HEK293 (cell line): ENCODE measurements at regions not wholly inside any gene's neighbourhood (a gene's known extent, or its start where the extent isn't known, plus 50 kb on each side); places are given as distances from the start of the nearest gene placed in this dataset.

Experiments used
- CTCF ChIA-PET: fragments of 350-600 bp; formaldehyde crosslinking; extraction: SDS; loops from one replicate; lab custom pipeline; 2021; ENCODE audit warnings: antibody characterized with exemption; lab: Yijun Ruan, JAX
- POLR2A ChIA-PET: fragments of 300-600 bp; formaldehyde crosslinking; extraction: SDS; loops from one replicate; lab custom pipeline; 2020; ENCODE audit warnings: antibody characterized with exemption, inconsistent platforms; lab: Yijun Ruan, JAX
- H3K27ac ChIP-seq: fragments of 200-500 bp; sonication (Bioruptor generic); 2 replicates; pipeline ENCODE4 v1.5.1; 2014; ENCODE audit warnings: low read depth, low read length, control low read depth, inconsistent platforms; ENCODE audit errors: extremely low read depth
- H3K36me3 ChIP-seq, 2 experiments: fragments of 200-500 bp in 1 of 2; sonication (Bioruptor generic) in 1 of 2; 1 replicate in 1 of 2; 2 replicates in 1 of 2; pipeline ENCODE4 v1.5.1; 2014 to 2017; ENCODE audit warnings: inconsistent platforms in 2 of 2, low read length in 2 of 2; ENCODE audit not compliant: control insufficient read depth in 2 of 2, insufficient read depth in 1 of 2
- H3K4me1 ChIP-seq: fragments of 200-500 bp; sonication (Bioruptor generic); 2 replicates; pipeline ENCODE4 v1.5.1; 2014; ENCODE audit warnings: mild to moderate bottlenecking, low read length, inconsistent platforms; ENCODE audit not compliant: control insufficient read depth, insufficient read depth
- H3K4me3 ChIP-seq: 2 replicates; pipeline ENCODE4 v1.5.1; 2011; ENCODE audit warnings: low read depth, mild to moderate bottlenecking, control low read depth, low read length, moderate library complexity
- H3K9me3 ChIP-seq: fragments of 200-500 bp; sonication (Bioruptor generic); 2 replicates; pipeline ENCODE4 v1.5.1; 2014; ENCODE audit warnings: low read depth, low read length, inconsistent platforms; ENCODE audit not compliant: control insufficient read depth, insufficient read depth
- BCL11B ChIP-seq: fragments of 450-650 bp; formaldehyde crosslinking; IDR thresholded peaks from 2 replicates; pipeline ENCODE4 v1.5.1; 2016; ENCODE audit warnings: low read depth, missing biosample characterization, missing genetic modification characterization
- GLI4 ChIP-seq: fragments of 450-650 bp; formaldehyde crosslinking; IDR thresholded peaks from 2 replicates; pipeline ENCODE4 v1.5.1; 2016; ENCODE audit warnings: missing biosample characterization, missing genetic modification characterization
- GLIS1 ChIP-seq: fragments of 450-650 bp; formaldehyde crosslinking; IDR thresholded peaks from 2 replicates; pipeline ENCODE4 v1.5.1; 2016; ENCODE audit warnings: missing biosample characterization, missing genetic modification characterization
- HOXA7 ChIP-seq: sonication (generic); formaldehyde crosslinking; IDR thresholded peaks from 2 replicates; pipeline ENCODE4 v1.8.1; 2022; ENCODE audit warnings: missing genetic modification reagents, borderline replicate concordance
- HOXC10 ChIP-seq: sonication (generic); formaldehyde crosslinking; IDR thresholded peaks from 2 replicates; pipeline ENCODE4 v1.8.1; 2023; ENCODE audit warnings: mild to moderate bottlenecking, missing genetic modification reagents
- KLF9 ChIP-seq: fragments of 450-650 bp; formaldehyde crosslinking; IDR thresholded peaks from 2 replicates; pipeline ENCODE4 v1.5.1; 2016; ENCODE audit warnings: missing biosample characterization, missing genetic modification characterization, low read depth
- SETDB1 ChIP-seq: IDR thresholded peaks from one replicate; pipeline ENCODE4 v1.6.1; 2017; ENCODE audit warnings: mild to moderate bottlenecking, low read length, moderate library complexity, mixed read lengths; ENCODE audit not compliant: insufficient read length
- SP3 ChIP-seq: fragments of 450-650 bp; formaldehyde crosslinking; IDR thresholded peaks from 2 replicates; pipeline ENCODE4 v1.5.1; 2016; ENCODE audit warnings: missing biosample characterization, missing genetic modification characterization
- WT1 ChIP-seq: fragments of 450-650 bp; formaldehyde crosslinking; IDR thresholded peaks from 2 replicates; pipeline ENCODE4 v1.5.1; 2016; ENCODE audit warnings: missing biosample characterization, missing genetic modification characterization
- ZNF133 ChIP-seq: fragments of 450-650 bp; formaldehyde crosslinking; IDR thresholded peaks from 2 replicates; pipeline ENCODE4 v1.5.1; 2016; ENCODE audit warnings: missing biosample characterization, missing genetic modification characterization
- ZNF157 ChIP-seq: fragments of 450-650 bp; formaldehyde crosslinking; IDR thresholded peaks from 2 replicates; pipeline ENCODE4 v1.5.1; 2016; ENCODE audit warnings: missing biosample characterization, missing genetic modification characterization
- ZNF2 ChIP-seq: fragments of 450-650 bp; formaldehyde crosslinking; IDR thresholded peaks from 2 replicates; pipeline ENCODE4 v1.5.1; 2016; ENCODE audit warnings: missing biosample characterization, missing genetic modification characterization
- ZNF223 ChIP-seq: fragments of 450-650 bp; formaldehyde crosslinking; IDR thresholded peaks from 2 replicates; pipeline ENCODE4 v1.5.1; 2016; ENCODE audit warnings: missing biosample characterization, missing genetic modification characterization
- ZNF311 ChIP-seq: fragments of 450-650 bp; formaldehyde crosslinking; IDR thresholded peaks from 2 replicates; pipeline ENCODE4 v1.5.1; 2017; ENCODE audit warnings: missing biosample characterization, missing genetic modification characterization, borderline replicate concordance
- ZNF324 ChIP-seq: fragments of 450-650 bp; formaldehyde crosslinking; IDR thresholded peaks from 2 replicates; pipeline ENCODE4 v1.5.1; 2016; ENCODE audit warnings: missing biosample characterization, missing genetic modification characterization
- ZNF366 ChIP-seq: fragments of 450-650 bp; formaldehyde crosslinking; conservative IDR thresholded peaks from 2 replicates; pipeline ENCODE4 v1.5.1; 2016; ENCODE audit warnings: missing biosample characterization, missing genetic modification characterization
- ZNF416 ChIP-seq: fragments of 450-650 bp; formaldehyde crosslinking; IDR thresholded peaks from 2 replicates; pipeline ENCODE4 v1.5.1; 2016; ENCODE audit warnings: missing biosample characterization, missing genetic modification characterization
- ZNF433 ChIP-seq: fragments of 450-650 bp; formaldehyde crosslinking; IDR thresholded peaks from 2 replicates; pipeline ENCODE4 v1.5.1; 2016; ENCODE audit warnings: missing biosample characterization, missing genetic modification characterization, low read depth
- ZNF48 ChIP-seq: fragments of 450-650 bp; formaldehyde crosslinking; IDR thresholded peaks from 2 replicates; pipeline ENCODE4 v1.5.1; 2016; ENCODE audit warnings: missing biosample characterization, missing genetic modification characterization
- ZNF530 ChIP-seq: fragments of 450-650 bp; formaldehyde crosslinking; IDR thresholded peaks from 2 replicates; pipeline ENCODE4 v1.5.1; 2016; ENCODE audit warnings: low read depth, missing biosample characterization, missing genetic modification characterization
- ZNF549 ChIP-seq: fragments of 450-650 bp; IDR thresholded peaks from 2 replicates; pipeline ENCODE4 v1.5.1; 2018; ENCODE audit warnings: missing biosample characterization, missing genetic modification characterization, mild to moderate bottlenecking, inconsistent platforms, moderate library complexity
- ZNF600 ChIP-seq: fragments of 450-650 bp; formaldehyde crosslinking; IDR thresholded peaks from 2 replicates; pipeline ENCODE4 v1.5.1; 2016; ENCODE audit warnings: missing biosample characterization, missing genetic modification characterization
- ZNF624 ChIP-seq: fragments of 450-650 bp; formaldehyde crosslinking; IDR thresholded peaks from 2 replicates; pipeline ENCODE4 v1.5.1; 2017; ENCODE audit warnings: missing biosample characterization, missing genetic modification characterization
- ZNF654 ChIP-seq: fragments of 450-650 bp; formaldehyde crosslinking; IDR thresholded peaks from 2 replicates; pipeline ENCODE4 v1.5.1; 2016; ENCODE audit warnings: low read depth, missing biosample characterization, missing genetic modification characterization
- ZNF677 ChIP-seq: fragments of 450-650 bp; IDR thresholded peaks from 2 replicates; pipeline ENCODE4 v1.5.0; 2018; ENCODE audit warnings: missing biosample characterization, mild to moderate bottlenecking, missing genetic modification characterization, moderate library complexity
- ZNF768 ChIP-seq: fragments of 450-650 bp; formaldehyde crosslinking; IDR thresholded peaks from 2 replicates; pipeline ENCODE4 v1.5.1; 2018; ENCODE audit warnings: missing biosample characterization, mild to moderate bottlenecking, missing genetic modification characterization
- ZNF837 ChIP-seq: fragments of 450-650 bp; formaldehyde crosslinking; IDR thresholded peaks from 2 replicates; pipeline ENCODE4 v1.5.1; 2016; ENCODE audit warnings: missing biosample characterization, missing genetic modification characterization
- ZXDB ChIP-seq: fragments of 450-650 bp; formaldehyde crosslinking; IDR thresholded peaks from 2 replicates; pipeline ENCODE4 v1.5.1; 2016; ENCODE audit warnings: missing biosample characterization, missing genetic modification characterization
- TF ChIP-seq, protein P1 (sequence below): fragments of 450-650 bp; formaldehyde crosslinking; IDR thresholded peaks from 2 replicates; pipeline ENCODE4 v1.5.1; 2017; ENCODE audit warnings: missing biosample characterization, missing genetic modification characterization
- TF ChIP-seq, protein P2 (sequence below): fragments of 450-650 bp; formaldehyde crosslinking; IDR thresholded peaks from 2 replicates; pipeline ENCODE4 v1.5.1; 2016; ENCODE audit warnings: missing biosample characterization, missing genetic modification characterization
- TF ChIP-seq, protein P3 (sequence below): fragments of 450-650 bp; formaldehyde crosslinking; IDR thresholded peaks from 2 replicates; pipeline ENCODE4 v1.5.1; 2016; ENCODE audit warnings: missing biosample characterization, missing genetic modification characterization
- TF ChIP-seq, protein P4 (sequence below): fragments of 450-650 bp; formaldehyde crosslinking; IDR thresholded peaks from 2 replicates; pipeline ENCODE4 v1.5.1; 2016; ENCODE audit warnings: missing biosample characterization, missing genetic modification characterization

GRCh38 chr5:164885179-164885578 is 1379.8 kb downstream of the MAT2B start (continued):
- TF ChIP-seq WT1 (tag by site-specific recombination) (no peak), ZNF366 (tag by site-specific recombination) (no peak), HOXC10 (CRISPR knock-in tag) (no peak)

- no peaks in the 10 kb centered on the region for H3K36me3 ChIP-seq
- no peak overlapping the region for H3K27ac ChIP-seq
- POLR2A ChIA-PET: no interaction called here
- H3K4me3 ChIP-seq: no peak overlapping the region
- no peak for TF ChIP-seq ZNF157 (tag by site-specific recombination)
- no peak for TF ChIP-seq ZNF549 (tag by site-specific recombination)
- no peak for TF ChIP-seq ZNF677 (tag by site-specific recombination)
- TF ChIP-seq, protein P1, sequence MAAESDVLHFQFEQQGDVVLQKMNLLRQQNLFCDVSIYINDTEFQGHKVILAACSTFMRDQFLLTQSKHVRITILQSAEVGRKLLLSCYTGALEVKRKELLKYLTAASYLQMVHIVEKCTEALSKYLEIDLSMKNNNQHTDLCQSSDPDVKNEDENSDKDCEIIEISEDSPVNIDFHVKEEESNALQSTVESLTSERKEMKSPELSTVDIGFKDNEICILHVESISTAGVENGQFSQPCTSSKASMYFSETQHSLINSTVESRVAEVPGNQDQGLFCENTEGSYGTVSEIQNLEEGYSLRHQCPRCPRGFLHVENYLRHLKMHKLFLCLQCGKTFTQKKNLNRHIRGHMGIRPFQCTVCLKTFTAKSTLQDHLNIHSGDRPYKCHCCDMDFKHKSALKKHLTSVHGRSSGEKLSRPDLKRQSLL: no peak
- TF ChIP-seq ZNF311 (tag by site-specific recombination): no peak
- TF ChIP-seq HOXA7 (CRISPR knock-in tag): no peak
- no peak for TF ChIP-seq ZNF433 (tag by site-specific recombination)
- TF ChIP-seq ZNF223: no peak
- TF ChIP-seq ZNF624 (tag by site-specific recombination): no peak
- TF ChIP-seq KLF9: no peak
- TF ChIP-seq ZNF2 (tag by site-specific recombination): no peak
- TF ChIP-seq ZXDB: no peak
- no peak for TF ChIP-seq ZNF48 (tag by site-specific recombination)
- no peak for TF ChIP-seq GLI4 (tag by site-specific recombination)
- no peak for TF ChIP-seq SETDB1
- no peak for TF ChIP-seq ZNF768 (tag by site-specific recombination)
- no peak for TF ChIP-seq ZNF654
- TF ChIP-seq ZNF837 (tag by site-specific recombination): no peak
- TF ChIP-seq BCL11B (tag by site-specific recombination): no peak
- TF ChIP-seq SP3 (tag by site-specific recombination): no peak
- CTCF ChIA-PET: no interaction called here
- no peaks in the 10 kb centered on the region for H3K9me3 ChIP-seq
- H3K4me1 ChIP-seq: no peaks in the 10 kb centered on the region
These were observed 1387.7 kb downstream of the MAT2B start for GRCh38 chr5:164893071-164893470.

DNA sequence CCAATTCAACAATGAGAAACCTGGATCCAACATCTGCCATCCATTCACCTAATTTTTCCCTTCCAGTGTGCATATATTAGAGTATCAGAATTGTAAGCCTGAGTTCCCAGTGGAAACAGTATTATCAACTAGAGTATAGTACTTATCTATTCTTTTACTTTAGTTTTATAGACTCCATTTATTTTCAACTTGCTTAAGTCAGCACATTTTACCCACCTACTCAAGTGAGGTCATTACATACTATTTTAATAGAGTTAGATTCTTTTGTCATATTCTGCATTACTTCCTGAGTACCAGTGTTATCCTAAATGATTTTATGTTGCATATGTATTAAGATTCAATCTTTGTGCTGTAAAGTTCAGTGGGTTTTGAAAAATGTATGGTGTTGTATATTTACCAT is 1393.3 kb downstream of the MAT2B start:
- no peaks in the 10 kb centered on the region for H3K9me3 ChIP-seq
- no peak overlapping the region for H3K27ac ChIP-seq
- ChIA-PET POLR2A (no interaction called here), CTCF (no interaction called here)
- H3K36me3 ChIP-seq: no peaks in the 10 kb centered on the region
- no peak overlapping the region for H3K4me3 ChIP-seq
- H3K4me1 ChIP-seq: no peaks in the 10 kb centered on the region
- TF ChIP-seq, protein P2, sequence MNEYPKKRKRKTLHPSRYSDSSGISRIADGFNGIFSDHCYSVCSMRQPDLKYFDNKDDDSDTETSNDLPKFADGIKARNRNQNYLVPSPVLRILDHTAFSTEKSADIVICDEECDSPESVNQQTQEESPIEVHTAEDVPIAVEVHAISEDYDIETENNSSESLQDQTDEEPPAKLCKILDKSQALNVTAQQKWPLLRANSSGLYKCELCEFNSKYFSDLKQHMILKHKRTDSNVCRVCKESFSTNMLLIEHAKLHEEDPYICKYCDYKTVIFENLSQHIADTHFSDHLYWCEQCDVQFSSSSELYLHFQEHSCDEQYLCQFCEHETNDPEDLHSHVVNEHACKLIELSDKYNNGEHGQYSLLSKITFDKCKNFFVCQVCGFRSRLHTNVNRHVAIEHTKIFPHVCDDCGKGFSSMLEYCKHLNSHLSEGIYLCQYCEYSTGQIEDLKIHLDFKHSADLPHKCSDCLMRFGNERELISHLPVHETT: no peak
- TF ChIP-seq ZNF530 (tag by site-specific recombination): no peak
- TF ChIP-seq GLIS1 (tag by site-specific recombination): no peak
- TF ChIP-seq ZNF416 (tag by site-specific recombination): no peak
- no peak for TF ChIP-seq ZNF133
- TF ChIP-seq ZNF48 (tag by site-specific recombination): no peak
- TF ChIP-seq, protein P3, sequence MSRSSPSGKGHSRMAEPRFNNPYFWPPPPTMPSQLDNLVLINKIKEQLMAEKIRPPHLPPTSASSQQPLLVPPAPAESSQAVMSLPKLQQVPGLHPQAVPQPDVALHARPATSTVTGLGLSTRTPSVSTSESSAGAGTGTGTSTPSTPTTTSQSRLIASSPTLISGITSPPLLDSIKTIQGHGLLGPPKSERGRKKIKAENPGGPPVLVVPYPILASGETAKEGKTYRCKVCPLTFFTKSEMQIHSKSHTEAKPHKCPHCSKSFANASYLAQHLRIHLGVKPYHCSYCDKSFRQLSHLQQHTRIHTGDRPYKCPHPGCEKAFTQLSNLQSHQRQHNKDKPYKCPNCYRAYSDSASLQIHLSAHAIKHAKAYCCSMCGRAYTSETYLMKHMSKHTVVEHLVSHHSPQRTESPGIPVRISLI (tag by site-specific recombination): no peak
- TF ChIP-seq ZNF324 (tag by site-specific recombination): no peak
- TF ChIP-seq, protein P4, sequence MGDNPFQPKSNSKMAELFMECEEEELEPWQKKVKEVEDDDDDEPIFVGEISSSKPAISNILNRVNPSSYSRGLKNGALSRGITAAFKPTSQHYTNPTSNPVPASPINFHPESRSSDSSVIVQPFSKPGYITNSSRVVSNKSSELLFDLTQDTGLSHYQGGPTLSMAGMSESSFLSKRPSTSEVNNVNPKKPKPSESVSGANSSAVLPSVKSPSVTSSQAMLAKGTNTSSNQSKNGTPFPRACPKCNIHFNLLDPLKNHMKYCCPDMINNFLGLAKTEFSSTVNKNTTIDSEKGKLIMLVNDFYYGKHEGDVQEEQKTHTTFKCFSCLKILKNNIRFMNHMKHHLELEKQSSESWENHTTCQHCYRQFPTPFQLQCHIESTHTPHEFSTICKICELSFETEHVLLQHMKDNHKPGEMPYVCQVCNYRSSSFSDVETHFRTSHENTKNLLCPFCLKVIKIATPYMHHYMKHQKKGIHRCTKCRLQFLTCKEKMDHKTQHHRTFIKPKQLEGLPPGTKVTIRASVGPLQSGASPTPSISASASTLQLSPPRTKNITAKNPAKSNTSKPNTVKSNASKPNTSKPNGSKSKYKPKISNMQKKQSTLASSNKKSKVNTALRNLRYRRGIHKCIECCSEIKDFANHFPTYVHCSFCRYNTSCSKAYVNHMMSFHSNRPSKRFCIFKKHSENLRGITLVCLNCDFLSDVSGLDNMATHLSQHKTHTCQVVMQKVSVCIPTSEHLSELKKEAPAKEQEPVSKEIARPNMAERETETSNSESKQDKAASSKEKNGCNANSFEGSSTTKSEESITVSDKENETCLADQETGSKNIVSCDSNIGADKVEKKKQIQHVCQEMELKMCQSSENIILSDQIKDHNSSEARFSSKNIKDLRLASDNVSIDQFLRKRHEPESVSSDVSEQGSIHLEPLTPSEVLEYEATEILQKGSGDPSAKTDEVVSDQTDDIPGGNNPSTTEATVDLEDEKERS (tag by site-specific recombination): no peak
- TF ChIP-seq WT1 (tag by site-specific recombination): no peak
- TF ChIP-seq ZNF600: no peak
